Nucleus accumbens (tissue), 56 donors: ENCODE measurements at regions not wholly inside any gene's neighbourhood (a gene's known extent, or its start where the extent isn't known, plus 50 kb on each side); places are given as distances from the start of the nearest gene placed in this dataset.
"Not testable (repeated sequence)": the region's sequence is repeated elsewhere in the genome, so short reads cannot be mapped to it uniquely, and the experiment has no call there.

Experiments
- DNase-seq, 56 donors: peaks; one replicate each; lab custom pipeline; 2025; lab: John Stamatoyannopoulos, UW

DNA sequence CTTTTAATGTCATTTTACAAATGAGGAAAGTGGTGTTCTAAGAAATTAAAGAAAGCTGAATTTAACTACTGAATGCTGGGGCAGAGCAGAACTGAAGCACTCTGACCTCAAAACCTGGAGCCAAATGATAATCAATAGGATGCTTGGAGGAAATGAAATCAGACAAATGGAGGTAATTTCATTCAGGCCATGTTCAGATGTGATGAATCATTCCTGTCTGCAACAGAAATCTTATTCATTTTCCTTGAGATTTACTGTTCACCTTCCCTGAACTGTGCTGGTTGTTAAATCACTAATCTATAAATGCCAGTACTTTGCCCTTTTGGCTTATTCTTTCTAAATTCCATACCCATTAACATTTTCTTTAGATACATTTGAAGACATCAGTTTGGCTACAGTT, 85.6 kb upstream of the SNX7 start:
- no peak for DNase-seq

DNA sequence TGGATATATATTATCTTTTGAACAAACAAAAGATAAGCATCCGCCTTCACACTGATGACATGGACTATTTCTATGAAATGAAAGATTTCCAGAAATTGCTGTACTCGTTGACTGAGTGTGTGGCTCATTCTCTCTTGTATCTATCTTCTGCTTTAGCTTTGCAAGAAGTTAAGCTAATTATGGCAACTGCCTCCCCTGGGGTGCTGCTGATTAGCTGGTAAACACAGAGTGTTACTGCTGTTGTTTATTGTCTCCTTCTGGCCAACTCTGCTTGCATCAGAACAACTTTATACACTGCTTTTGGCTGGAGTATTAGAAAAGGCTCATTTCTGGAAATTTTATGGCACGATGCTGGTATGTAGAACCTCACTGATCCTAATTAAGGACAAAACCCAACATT, 95.6 kb upstream of the SNX7 start:
- DNase-seq: no peak

DNA sequence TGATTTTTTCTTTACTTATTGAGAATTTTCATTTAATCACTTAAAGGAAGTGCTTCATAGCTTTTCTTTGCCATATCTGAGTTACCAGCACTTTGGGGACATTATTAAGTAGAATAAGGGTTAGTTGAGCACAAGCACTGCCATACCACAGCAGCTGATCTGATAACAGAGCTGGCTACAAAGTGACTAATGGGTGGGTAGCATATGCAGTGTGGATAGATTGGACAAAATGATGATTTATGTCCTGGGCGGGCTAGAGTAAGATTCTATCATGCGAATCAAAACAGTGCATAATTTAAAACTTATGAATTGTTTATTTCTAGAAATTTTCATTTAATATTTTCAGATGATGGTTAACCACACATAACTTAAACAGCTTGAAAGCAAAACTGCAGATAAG, 102.2 kb upstream of the SNX7 start:
- no peak for DNase-seq

DNA sequence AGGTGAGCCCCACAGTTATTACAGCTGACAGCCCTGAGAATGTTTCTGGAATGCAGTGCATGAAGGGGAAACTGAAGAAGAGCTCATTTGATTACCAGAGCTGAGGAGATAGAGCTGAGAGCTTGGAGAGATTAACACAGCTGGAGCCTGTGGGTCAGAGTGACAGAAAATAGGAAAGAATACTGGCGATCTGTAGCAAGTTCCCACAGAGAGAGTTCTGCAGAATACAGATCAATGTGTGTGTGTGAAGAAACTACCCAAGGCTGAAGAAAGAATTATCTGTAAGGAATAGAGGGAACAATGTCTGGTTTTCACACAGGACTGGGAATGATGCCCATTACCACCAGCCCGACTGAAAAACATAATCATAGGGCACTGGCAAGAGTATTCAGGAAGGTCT, 103.6 kb upstream of the SNX7 start:
- DNase-seq: peak in 29 of 56 donors; percentile 0 to 44 (median 6)

DNA sequence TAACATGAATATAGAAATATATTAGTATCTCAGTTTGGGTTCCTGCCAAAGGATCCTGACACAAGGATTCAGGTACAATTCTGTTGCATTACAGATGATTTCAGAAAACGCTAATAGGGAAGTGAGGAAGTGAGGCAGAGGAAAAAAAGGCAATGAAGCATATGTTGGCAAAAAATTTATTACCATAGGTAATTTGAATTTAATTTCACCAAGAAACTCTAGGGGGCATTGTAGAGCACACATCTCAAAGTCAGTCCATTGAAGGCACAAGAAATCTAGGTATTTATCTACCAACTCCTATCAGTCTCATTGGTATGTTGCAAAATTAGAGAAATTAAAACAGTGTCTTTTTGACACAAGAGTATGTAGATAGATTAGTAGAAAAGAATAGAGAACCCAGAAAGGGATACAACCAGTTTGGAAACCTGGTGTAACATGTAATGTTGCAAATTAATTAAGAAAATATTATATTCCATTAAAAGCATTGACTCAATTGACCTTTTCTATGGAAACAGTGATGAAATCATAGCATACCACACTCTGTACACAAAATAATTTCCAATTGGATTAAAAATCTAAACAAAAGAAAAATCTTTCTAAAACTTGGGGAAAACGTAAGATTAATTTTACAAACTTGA, 104.9 kb upstream of the SNX7 start:
- DNase-seq: no peak

DNA sequence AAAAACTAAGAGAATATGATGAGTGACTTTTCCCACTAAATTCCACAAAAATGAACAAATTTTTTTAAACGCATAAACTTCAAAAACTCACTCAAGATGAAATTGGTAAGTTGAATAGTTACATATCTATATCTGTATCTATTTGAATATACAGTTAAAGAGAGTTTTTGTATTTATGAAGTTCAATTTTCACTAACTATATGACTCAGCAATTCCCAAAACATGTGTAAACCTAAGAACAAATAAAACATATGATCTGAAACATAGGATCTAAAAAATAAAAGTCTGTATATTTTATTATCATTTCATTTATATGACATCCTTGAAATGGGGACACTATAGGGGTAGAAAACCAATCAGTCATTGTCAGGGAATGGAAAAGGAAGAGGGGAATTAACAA, 105.7 kb upstream of the SNX7 start:
- no peak for DNase-seq

DNA sequence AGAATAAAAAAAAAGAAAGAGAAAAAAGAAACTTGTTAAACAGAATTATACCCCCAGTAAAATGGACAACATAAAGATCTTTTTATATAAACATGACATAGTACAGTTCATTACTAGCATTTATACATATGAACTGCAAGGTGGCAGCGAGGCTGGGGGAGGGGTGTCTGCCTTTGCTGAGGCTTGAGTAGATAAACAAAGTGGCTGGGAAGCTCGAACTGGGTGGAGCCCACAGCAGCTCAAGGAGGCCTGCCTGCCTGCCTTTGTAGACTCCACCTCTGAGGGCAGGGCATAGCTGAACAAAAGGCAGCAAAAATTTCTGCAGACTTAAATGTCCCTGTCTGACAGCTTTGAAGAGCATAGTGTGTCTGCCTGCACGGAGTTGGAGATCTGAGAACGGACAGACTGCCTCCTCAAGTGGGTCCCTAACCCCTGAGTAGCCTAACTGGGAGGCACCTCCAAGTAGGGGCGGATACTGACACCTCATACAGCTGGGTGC, 108.9 kb upstream of the SNX7 start:
- not testable (repeated sequence) for DNase-seq

DNA sequence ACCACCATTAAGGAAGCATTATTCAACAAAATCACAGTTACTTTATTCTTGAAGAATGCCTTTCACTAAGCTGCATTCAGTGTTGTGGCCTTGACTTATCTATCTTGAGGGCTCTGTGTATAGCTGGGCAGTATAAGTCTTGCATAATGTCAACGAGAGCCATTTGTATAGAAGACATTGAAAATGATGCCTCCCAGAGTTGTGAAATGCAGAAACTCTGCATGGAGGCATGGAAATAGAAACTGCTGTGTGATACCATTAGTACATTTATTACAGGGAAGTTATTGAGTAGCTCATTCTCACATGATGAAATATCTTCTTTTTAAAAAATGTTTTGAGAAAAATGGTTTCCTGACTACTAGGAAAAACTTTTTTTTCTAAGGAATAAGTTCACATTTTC, 111.4 kb upstream of the SNX7 start:
- DNase-seq: no peak

DNA sequence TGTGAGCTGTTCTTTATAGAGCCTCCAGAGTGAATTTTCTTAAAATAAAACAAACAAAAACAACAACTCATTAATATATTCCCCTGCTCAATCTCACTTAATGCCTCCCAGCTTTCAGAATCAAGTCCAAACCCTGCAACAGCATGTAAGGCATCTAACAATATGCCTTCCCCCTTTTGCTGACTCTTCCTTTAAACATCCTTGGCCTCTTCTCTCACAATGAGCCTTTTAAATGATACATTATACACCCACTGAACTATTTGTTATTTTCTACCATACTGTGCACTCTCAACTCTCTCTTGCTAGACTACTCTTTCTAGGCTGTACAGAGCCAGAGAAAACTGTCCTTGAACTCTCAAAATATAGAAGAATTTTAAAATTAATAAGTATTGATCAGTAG, 115.2 kb upstream of the SNX7 start:
- DNase-seq: no peak

DNA sequence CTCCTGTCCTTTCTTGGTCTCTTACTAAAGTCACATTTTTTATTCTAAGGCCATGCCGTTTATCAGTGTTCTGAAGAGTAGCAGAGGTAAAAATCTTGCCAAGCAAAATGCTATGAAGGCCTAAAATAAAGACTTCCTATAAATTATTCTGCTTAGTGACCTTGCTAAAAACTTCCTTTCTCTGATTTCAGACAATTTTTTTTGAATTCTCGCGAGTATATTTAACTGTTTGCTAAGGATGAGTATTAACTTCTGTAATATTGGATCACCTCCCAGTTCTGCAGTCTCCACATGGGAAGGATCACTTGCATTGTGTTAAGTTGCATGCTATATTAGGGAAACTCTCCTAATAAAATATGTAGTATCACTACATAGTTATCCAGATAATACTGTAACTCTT, 123.4 kb upstream of the SNX7 start:
- no peak for DNase-seq

DNA sequence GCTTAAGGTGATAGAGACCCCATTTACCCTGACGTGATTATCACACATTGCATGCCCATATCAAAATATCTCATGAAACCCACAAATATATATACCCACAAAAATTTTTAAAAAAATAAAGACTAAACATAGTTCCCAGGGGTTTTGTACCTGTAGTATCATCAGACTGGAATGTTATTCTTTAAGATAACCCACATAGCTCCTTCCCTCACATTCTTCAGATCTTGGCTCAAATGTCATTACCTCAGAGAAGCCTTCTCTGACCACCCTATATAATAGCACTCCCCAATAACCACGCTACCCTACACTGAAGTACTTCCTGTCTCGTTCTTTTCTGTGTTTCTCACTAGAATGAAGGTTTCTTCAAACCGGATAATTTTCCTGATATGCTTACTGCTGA, 138.3 kb upstream of the SNX7 start:
- no peak for DNase-seq

DNA sequence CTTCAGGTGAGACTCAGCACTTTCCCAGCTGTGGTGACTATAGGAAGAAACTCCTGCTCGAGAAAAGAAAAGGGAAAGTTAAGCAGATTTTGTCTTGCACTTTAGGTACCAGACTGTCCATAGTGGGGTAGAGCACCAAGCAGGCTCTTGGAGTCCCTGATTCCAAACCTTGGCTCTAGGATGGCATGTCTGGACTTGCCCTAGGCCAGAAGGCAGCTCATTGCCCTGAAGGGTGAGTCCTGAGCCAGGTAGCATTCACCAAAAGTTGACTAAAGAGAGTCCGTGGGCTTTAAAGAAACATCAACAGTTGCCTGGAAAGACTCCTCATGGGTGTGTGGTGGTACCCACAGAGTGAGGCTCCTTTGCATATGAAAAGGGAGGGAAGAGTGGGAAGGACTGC, 145.2 kb upstream of the SNX7 start:
- no peak for DNase-seq

DNA sequence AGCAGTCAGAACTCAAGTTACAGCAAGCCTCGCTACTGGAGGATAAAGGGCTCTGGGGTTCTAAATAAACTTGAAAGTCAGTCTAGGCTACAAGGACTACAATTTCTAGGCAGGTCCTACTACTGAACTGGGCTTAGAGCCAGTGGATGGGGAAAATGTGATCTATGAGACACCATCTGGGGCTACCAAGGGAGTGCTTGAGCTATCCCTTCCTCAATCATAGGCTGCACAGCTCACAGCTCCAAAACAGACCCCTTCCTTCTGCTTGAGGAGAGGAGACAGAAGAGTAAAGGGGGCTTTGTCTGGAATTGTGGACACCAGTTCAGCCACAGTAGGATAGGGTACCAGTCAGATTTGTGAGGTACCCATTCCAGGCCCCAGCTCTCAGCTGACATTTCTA, 145.8 kb upstream of the SNX7 start:
- no peak for DNase-seq

DNA sequence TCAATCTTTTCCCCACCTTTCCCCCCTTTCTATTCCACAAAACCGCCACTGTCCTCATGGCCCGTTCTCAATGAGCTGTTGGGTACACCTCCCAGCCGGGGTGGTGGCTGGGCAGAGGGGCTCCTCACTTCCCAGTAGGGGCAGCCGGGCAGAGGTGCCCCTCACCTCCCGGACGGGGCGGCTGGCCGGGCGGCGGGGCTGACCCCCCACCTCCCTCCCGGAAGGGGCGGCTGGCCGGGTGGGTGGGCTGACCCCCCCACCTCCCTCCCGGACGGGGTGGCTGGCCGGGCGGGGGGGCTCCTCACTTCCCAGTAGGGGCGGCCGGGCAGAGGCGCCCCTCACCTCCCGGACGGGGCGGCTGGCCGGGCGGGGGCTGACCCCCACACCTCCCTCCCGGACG, 149.3 kb upstream of the SNX7 start:
- not testable (repeated sequence) for DNase-seq

DNA sequence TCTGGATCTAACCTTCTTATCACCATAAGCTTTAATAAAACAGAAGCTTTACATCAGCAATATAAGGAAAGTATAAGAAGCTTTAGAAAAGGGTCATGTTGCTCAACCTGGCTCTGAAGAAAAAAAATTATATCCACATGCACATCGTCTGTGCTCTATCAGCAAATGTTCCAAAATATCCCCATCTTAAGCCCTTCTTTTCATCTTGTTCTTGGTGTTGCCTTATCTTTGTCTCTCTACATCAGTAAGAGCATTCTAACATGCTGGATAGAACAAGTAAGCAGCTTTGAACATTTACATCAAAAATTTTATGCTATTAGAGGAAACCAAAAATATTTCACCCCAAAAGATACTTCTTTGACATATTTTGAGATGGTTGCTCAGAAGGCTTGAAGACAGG, 157.8 kb upstream of the SNX7 start:
- no peak for DNase-seq

DNA sequence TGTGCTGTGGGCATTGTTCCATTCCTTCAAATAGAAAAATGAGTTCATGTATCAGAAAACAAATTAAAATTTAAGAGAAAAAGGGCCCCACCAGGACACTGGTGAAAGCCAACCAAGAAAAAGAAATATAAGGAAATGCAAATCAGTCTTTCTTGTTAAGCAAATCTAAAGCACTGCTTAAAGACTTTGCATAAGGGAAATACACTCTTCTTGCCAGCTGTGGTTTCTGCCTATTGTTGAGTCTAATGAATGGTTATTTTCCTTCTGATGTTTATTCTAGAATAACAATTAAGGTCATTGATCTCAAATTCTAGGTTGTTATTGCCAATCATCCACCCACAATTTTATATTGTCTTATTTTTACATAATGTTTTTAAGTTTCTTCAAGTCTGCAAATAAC, 158.6 kb upstream of the SNX7 start:
- DNase-seq: no peak

DNA sequence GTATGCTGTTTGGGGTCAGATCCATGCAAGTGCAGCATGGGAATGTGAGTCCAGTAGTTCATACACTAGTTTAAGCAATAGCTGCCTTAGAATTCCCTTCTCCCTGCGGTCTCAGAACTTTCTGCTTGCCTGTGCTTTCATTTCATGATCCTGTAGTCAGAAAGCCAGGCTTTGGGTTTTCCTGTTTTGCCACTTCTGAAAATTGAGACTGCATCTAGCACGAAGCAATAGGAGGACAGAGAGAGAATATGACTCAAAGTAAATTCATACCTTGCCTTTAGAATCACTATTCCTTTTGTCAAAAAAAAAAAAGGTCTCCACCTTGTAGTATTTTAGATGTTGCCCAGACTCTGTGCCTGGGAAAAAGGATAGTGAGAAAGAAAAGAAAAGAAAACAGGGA, 161.2 kb upstream of the SNX7 start:
- DNase-seq: no peak

DNA sequence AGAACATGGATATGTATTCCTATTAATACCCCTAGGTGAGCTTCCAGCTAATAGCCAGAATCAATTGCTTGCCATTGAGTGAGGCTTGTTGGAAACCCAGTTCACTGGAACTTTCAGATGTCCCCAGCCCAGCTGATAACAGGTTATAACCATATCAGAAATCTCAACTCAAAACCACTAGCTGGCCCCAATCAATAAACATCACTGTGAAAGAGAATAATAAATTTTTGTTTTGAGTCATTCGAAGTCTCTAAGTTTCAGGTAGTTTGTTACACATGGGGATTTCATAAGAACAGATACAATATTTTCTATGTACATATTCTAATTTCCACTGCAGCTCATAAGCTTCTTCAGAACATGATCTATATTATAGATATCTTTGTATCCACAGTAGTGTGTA, 162.9 kb upstream of the SNX7 start:
- DNase-seq: no peak

DNA sequence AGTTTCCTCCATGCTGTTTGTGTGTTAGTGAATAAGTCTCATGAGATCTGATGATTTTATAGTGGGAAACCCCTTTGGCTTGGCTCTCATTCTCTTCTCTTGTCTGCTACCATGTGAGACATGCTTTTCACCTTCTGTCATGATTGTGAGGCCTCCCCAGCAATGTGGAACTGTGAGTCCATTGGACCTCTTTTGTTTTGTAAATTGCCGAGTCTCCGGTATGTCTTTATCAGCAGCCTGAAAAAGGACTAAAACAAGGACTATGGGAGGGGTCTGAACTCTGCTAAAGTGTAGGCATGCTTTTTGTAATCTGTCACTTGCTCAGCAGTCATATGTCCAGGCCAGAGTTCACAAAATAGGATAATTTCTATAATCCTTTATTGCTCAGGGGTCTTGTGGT, 164.0 kb upstream of the SNX7 start:
- no peak for DNase-seq

DNA sequence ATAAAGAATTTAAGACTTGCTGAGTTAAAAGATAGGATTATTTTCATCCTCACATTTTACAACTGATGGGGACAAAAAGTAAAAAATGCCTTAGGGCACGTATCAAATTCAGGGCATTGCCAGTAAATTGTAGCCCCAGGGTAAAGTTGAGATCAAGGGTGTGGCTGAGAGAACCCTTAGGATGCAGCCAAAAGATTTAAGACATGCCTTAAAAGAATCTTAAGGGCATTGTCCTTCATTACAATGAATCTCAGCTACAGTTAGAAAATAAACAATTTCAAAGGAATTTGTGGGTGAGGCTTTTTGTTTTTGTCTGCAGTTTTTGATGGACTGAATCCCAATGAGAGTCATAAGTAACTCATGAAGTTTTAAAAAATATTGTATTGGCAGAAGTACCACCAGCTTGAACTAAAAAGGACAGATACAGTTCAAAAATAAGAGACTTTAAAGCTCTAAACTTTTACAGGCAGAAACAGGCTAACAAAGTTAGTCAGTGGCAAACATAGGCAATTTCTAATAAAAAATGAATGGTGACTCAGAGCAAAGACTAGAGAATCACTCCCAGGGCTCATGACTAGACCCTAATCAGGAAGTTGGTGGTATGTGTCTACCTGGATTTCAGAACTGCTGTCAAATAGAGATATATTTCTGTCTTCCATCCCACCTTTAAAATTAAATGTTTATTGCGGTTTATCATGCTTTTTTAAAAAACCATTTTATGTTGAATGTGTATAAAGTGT, 165.1 kb upstream of the SNX7 start:
- no peak for DNase-seq

DNA sequence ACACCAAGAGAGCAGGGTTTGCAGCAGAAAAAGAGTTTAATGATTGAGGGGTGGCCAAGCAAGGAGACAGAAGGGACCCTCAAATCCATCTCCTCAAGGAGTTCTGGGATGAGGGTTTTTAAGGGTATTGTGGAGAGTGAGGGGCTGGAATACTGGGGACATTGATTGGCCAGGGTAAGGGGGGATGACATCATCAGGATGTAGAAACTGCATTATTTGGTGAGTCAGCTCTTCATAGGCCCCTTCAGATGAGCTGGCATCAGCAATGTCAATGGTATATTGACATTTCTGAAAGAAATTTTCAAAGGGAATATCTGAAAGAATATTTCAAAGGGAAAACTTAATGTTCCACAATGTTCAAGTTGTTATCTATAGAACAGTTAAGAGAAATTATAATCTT, 168.1 kb upstream of the SNX7 start:
- no peak for DNase-seq

DNA sequence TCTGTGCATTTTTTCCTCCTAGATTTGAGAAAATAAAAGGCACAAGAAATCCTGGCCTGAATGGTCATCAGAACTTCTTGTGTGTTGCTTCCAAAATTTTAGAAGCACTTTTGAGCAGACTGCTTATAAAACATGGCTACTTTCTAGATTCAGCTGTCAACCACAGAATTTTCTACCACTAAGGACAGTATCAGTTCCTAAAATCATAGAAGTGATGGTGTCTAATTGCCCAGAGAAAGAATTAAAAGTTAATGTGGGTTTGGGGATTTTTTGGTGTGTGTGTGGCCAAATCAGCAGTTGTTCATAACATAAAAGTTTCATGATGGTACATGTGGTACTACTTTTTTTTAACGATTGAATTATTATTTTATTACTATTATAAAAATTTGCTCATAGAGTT, 171.4 kb upstream of the SNX7 start:
- DNase-seq: no peak

DNA sequence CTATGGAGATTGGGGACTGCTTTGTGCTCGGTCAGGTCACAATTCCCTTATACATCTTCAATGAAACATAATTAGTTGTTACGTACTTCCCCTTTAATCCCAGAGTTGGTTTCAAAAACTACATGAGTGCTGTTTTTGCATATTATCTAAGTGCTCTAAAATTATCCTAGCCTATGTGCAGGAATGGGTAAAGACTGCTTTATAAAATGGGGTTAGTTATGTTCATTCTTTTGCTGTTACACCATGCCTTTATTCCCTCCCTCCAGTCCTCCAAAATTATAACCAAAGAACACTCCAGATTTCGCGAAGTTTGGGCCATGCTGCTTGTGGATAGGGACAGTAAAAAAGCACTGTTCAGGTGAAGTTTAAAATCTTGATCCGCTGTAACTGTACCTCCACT, 173.9 kb upstream of the SNX7 start:
- no peak for DNase-seq
